GM19452 (cell line): ENCODE measurements at regions not wholly inside any gene's neighbourhood (a gene's known extent, or its start where the extent isn't known, plus 50 kb on each side); places are given as distances from the start of the nearest gene placed in this dataset.

Source experiments
- ATAC-seq: cut with Tn5 transposase; IDR thresholded peaks from one replicate; pipeline ENCODE4 v1.9.1; 2021; ENCODE audit not compliant: unreplicated experiment

DNA sequence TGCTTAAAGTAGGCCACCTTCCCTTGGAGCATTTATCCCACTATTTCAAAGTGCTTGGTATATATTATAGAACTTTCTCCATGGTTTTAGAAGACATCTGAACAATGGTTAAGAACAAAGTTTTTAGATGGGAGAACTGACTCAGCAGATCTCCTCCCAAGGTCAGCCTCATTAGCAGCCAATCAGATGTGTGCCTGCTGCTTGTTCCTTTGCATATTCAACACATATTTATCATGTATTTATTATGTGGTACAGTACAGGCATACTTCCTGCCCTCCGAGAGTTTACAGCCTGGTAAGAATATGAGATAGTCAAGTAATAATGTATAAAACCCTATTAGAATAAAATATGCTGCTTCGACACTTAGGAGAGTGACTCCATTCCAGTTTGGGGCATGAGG is 120.1 kb upstream of the NRP1 start:
- no peak for ATAC-seq

DNA sequence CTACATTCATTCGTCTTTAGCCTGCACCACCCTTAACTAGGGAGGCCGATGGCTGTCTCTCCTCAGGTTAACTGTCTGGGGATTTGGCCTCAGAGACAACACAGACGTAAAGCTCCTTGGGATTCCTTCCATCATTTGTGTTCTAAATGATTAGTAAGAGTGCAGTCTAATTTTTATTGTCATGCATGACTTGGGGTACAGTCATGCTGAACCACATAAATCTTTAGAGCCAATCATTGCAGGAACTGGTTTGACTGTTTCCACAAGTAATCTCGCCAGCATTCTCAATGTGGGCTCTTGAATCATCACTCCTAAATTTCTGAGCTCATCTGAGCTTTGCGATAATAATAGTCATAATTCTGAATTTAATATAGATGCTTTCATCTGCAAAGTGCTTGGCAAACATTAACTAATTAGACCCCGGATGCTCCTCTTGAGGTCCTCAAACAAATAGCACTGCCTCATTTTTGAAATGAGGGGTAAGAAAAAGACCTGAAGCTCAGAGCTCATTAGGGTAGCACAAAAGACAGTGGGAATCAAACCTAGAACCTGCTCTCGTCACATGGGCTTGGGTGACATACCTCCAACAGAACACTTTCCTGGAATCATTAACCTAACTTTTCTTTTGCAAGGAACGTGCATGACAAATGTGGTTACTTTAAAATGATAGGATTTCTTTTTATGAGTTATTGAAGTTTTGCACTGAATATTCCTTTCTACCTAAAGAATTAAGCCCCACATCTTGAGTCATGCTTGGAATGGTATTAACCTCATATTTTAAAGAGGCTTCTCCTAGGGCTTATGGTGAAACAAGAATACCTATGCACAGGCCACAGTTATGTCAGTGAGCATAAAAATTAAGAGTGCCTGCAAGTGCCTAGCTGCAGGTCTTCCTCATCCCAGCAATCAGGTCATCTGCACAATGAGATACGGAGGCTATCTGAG is 118.9 kb upstream of the NRP1 start:
- ATAC-seq: no peak

DNA sequence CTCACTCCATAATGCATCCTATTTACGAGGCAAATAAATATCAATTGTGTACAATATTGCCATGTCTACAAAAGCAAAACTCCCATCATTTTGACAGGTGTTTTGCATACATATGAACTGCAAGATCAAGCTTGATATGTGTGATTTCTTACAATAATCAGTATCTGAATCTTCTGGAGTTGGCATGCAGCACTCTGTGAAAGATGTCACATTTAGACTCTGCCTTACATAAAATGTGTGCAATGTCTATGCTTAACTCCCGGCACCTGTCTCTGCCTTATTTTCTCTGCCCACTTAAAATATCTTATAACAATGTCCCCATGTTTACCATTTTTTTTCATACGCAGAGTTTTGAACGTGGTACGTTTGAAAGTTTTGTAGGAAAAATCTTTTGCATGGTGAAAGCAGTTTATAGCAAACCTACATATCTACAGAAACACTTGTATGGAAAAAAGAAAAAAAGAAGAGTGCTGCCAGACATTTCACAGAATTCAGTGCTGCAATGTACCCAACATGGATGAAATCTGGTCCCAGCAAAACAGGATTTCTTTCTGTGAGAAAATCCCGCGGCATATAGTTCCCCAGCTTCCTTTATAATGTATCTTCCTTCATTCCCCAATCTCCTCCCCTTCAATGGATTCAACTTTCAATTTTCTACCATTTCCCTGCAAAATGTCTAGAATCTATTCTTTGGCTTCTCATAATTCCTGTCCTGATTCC is 114.1 kb upstream of the NRP1 start:
- ATAC-seq: no peak

DNA sequence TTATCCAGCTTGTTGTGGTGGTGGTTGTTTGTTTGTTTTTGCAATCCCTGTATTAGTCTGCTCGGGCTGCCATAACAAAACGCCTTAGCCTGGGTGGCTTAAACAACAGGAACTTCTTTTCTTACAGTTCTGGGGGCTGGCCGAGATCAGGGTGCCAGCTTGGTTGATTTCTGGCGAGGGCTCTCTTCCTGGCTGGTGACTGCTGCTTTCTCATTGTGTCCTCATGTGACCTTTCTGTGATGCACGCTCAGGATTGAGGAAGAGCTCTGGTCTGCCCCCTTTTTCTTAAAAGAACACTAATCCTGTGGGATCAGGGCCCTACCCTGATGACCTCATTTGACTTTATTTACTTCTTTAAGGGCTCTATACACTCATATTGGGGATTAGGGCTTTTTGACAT is 107.1 kb upstream of the NRP1 start:
- no peak for ATAC-seq

DNA sequence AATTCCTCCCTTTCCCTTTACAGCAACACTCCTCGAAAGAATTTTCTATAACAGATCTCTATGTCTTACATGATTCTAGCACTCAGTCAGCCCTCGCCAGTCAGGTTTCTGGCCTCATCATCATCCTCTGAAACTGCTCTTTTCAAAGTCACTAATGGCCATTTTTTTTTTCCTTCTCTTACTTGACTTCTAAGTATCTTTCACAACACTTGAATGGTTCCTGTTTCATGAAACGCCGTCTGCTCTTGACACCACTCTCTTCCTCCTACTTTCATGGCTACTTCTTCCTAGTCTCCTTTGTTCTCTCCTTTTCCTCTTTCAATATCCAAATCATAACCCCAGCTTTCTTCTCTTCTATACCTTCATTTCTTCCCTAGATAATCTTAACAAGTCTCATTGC is 100.5 kb upstream of the NRP1 start:
- no peak for ATAC-seq

DNA sequence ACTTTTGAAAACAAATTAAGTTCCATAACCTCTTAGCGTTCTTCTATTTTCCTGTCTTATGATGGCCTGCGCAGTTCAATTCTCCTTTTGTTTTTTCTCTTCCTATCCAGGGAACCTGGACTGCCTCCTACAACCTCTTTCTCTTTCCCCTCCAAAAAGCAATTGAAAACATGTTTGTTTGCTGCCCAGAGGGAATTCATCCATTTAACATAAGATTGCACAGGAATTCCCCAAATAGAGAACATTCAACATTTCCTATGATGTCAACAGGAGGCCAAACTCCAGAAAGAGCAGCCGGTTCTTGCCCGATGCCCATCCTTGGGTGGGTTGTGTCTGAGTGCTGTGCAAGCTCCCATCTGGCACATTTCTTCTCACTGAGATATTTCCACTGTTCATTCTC is 94.2 kb upstream of the NRP1 start:
- ATAC-seq: no peak

DNA sequence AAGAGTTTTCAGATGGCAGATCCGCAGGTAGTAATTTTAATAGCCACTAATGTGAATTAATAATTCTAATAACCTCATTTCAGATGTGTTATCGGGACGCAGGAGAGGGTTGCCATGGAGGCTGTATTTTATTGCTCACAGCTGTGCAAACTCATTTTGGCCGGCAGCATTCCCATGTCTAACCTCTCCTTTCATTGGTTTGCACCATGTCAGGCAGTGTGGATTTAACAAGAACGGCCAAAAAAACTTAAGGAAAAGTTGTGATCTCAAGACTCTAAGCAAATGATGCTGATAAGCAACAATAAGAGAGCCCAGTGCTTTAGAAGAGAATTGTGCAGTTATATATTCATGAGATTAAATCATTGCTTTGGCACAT is 88.7 kb upstream of the NRP1 start:
- no peak for ATAC-seq

DNA sequence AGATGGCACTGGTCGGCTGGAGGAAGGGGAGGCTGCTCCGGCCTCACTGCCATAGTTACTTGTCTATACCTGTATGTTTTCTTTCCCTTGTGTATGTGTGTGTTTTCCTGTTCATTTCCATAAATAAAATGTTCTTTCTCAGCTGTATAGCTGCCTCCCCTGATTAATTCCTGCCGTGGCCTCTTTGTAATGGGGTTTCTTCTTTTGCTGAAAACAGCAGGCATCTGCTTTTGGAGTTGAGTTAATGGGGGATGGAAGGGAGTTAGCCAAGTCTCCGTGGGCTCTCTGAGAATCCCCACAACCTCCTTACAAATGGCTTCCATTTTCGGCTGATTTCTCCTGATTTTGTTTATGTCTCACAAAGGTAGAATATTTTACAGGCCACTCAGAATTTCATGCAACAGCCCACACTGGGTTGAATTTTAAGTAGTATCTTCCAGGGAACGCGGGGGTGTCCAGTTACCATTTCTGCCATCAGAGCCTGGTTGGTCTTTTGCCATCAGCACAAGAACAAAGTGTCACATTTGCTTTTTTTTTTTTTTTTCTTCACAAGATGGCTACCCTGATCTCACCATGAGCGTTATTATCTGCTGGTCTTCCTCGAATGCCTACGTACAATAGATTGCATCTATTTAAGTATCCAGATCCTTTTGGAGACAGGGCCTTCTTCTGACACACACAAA is 88.1 kb upstream of the NRP1 start:
- ATAC-seq: no peak

DNA sequence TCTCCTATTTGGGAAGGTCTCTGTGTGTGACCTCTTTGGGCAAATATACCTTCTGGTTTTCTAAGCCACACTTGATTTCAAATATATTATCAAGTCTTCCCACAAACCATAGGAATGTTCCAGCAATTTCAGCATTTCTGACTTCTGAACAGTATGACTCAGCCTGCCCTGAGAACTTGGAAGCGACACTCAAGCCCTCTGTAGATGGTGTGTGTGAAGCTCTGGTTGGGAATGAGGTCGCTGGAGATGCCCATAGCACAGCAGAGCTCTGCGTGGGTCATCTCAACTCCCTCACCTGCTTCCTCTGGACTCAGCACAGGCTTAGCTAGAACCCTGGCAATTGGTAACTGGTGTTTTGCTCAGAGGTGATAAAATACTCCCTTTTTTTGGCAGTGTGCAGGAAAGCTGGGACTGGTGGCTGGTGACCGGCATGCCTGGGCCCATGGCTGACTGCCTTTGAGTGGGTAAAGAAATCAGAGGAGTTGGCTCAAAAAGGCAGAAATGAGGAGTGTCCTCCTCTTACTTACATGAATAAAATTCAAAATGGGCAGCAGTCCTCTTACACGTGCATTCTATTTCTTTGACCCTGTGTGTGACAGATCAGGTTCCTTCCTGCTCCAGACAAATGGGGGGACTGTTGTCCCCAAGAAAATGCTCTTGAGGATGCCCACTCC is 87.5 kb upstream of the NRP1 start:
- no peak for ATAC-seq

DNA sequence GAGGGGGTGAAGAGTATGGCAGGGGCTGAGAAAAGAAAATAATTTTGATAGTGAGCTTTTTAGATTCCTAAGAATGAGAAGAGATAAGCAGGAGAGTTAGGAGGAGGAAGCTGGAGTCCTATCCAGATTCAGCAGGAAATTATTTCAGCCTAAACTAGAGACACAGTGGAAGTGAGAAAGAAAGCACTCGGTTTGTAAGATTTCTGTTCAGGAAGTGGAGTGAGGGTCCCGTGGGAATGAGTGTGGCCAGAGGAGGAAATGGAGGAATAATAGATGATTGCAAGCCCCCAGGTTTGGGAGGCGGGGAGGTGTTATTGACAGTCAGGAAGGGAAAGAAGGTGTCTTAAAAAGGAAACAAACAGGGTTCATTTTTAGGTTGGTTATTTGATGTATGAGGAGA is 84.8 kb upstream of the NRP1 start:
- ATAC-seq: no peak

DNA sequence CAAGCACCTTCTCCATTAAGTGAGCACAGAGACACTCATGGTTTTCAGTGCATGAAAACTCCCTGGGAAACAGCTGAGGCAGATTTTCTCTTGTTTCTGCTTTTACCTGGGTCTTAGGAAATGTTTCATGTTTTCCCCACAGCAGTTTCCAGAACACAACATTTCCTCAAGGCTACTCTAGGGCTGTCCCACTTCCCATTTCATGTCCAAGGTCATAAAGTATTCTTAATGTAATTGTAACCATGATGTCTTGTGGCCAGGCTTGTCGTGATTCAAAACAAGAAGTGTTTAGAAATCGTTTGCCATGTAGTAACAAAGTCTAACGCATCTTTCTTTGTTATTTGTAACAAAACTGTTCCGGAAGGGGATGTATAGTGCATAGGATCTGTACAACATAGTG is 83.8 kb upstream of the NRP1 start:
- ATAC-seq: no peak

DNA sequence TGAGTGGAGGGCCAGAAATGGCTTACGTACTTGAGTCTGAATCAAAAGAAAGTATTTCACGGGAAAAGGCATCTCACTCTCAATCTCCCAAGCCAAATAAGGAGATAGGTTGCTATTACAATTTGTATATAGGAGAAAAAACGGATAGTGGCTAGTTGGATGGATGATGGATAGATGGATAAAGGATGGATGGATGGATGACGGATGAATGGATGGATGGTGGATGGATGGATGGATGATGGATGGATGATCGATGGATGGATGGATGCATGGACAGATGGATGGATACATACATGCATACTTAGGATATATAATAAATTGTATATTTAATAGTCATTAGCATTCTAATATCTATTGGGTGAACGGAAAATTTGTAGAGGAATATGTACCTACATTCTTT is 82.2 kb upstream of the NRP1 start:
- no peak for ATAC-seq

DNA sequence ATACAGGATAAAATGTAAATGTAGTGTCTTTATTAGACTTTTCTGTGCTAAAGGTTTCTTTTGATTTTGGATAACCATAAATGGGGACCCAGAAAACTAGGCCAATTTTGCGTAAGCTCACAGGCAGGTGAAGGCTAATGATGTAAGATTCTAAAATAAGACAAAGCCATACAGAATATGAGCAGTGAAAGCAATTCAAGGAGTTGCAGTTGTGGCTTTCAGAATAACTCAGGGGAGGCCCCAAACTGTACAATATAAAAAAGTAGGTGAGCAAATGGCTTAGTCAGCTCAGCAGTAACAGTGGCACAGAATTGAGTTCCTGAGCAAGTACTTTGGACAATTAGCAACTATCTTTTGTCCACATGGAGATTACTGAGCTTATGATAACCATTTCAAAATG is 81.7 kb upstream of the NRP1 start:
- ATAC-seq: no peak

DNA sequence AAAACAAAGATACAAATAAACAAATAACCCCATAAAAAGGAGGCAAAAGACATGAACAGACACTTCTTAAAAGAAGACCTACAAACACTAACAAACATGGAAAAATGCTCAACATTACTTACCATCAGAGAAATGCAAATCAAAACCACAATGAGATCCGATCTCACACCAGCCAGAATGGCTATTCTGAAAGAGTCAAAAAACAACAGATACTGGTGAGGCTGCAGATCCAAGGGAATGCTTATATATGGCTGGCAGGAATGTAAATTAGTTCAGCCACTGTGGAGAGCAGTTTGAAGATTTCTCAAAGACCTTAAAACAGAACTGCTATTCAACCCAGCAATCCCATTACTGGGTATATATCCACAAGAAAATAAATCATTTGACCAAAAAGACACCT is 80.4 kb upstream of the NRP1 start:
- no peak for ATAC-seq

DNA sequence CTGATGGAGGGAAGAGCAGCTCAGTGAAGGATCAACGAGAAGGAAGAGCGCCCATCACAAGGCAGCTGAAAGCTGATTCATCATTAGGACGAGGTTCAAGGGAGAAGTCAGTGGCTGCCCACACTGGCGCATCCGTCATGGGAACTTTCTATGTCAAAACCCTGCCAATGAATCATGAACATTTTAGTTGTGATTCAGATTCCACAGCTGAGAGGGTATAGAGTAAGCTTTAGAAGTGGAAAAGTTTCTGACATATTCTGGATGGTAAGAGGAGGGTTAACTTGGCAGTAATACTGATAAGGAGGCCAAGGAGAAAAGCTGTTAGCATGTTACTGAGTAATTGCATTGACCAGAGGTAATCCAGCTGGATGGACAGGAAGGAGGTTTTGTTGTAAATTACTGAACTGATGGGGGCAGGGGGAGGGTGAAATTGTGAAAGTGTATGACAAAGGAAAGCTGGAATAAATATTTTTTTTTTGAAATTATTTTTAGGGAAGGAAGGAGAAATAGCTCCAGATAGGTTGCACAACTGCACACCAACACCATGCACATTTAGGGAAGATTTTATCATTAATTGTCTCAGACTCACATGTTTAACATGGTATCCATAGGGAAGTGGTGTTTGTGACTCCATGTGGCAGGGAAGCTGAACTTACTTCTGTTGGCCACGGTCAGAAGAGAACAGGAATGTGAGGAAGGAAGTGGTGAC is 78.3 kb upstream of the NRP1 start:
- ATAC-seq: no peak

DNA sequence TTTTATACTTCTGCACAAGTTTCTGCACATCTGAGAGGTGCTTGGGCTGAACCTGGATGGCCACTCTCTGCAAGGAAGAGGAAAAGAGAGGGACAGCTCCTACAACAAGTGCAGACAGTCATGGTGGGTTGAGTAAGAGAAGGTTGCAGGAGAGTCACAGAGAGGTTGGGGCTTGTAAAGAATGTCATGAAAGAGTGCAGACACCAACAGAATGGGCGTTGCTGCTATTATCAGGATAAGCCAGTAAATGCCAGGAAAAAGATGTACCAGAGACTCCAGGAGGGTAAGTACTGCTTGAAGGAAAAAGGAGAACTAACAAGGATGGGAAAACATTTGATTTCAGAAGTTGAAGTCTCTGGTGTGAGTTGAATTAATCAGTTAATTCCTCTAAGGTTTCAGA is 77.8 kb upstream of the NRP1 start:
- ATAC-seq: no peak

DNA sequence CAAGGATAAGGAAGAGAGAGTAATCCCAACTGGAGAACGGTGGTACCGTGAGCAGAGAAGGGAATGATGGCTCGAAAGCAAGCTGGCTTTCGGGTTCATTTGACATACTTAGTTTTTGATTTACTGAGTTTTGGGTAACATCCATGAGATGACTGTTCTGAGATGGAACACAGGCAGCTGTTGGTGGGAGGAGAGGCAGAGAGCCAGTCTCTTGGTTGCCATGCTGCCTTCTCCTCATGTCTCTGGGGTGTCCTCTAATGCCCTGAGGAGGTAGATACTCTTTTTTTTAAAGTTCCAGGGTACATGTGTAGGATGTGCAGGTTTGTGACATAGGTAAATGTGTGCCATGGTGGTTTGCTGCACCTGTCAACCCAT is 76.4 kb upstream of the NRP1 start:
- no peak for ATAC-seq

DNA sequence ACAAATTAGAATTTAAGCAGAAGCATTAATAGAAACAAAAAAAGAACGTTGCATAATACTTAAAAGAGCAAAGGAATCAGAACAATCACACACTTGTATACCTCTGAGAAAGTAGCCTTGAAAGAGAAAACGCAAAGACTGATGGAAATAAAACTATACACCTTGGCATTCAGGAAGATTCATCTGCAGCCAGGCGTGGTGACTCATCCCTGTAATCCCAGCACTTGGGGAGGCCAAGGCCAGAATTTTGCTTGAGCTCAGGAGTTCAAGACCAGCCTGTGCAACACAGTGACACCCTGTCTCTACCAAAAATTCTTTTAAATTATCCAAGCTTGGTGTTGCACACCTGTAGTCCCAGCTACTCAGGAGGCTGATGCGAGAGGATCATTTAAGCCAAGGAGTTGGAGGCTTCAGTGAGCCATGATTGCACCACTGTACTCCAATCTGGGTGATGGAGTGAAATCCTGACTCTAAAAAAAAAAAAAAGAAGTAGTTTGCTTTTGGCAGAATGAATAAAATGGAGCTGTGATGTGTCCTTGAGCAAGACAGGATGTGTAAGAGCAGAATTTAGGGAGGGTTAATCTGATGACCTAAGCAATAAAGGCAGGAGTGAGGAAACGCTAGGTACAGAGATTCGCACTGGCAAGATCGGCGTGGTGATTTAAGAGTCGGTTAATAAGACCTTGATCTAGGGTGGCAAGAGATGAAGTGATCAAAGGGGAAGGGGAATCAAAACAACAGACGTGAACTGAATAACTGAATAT is 75.8 kb upstream of the NRP1 start:
- ATAC-seq: no peak

DNA sequence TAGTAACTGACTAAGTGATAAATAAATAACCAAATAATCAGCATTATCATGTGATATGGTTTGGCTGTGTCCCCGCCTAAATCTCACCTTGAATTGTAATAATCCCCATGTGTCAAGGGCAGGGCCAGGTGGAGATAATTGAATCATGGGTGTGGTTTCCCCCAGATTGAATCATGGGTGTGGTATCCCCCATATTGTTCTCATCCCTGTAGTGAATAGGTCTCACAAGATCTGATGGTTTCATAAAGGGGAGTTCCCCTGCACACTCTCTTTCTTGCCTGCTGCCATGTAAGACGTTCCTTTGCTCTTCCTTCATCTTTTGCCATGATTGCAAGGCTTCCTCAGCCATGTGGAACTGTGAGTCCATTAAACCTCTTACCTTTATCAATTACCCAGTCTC is 72.1 kb upstream of the NRP1 start:
- ATAC-seq: no peak
